ENCODE measurements at regions not wholly inside any gene's neighbourhood (a gene's known extent, or its start where the extent isn't known, plus 50 kb on each side); places are given as distances from the start of the nearest gene placed in this dataset.
"Not testable (repeated sequence)": the region's sequence is repeated elsewhere in the genome, so short reads cannot be mapped to it uniquely, and the experiment has no call there.

- no peak for DNase-seq (ENCODE audit: low spot score)
These were observed 98.7 kb upstream of the KLHL13 start for GRCh38 chrX:118215346-118215745.

- no peak for DNase-seq (ENCODE audit: low spot score)
These were observed 99.5 kb upstream of the KLHL13 start for GRCh38 chrX:118216087-118216486.

GRCh38 chrX:118216509-118216908, 99.9 kb upstream of the KLHL13 start:
- no peak for DNase-seq (ENCODE audit: low spot score)

GRCh38 chrX:118218079-118218478, 101.5 kb upstream of the KLHL13 start:
- no peak for DNase-seq (ENCODE audit: low spot score)

- no peak for DNase-seq (ENCODE audit: low spot score)
These were observed 102.3 kb upstream of the KLHL13 start for GRCh38 chrX:118218940-118219339.

GRCh38 chrX:118219866-118220265, 103.3 kb upstream of the KLHL13 start:
- no peak for DNase-seq (ENCODE audit: low spot score)

GRCh38 chrX:118220509-118220908, 103.9 kb upstream of the KLHL13 start:
- DNase-seq (ENCODE audit: low spot score), result no peak

GRCh38 chrX:118221270-118221669, 104.7 kb upstream of the KLHL13 start:
- DNase-seq (ENCODE audit: low spot score), result no peak

- no peak for DNase-seq (ENCODE audit: low spot score)
These were observed 105.1 kb upstream of the KLHL13 start for GRCh38 chrX:118221733-118222132.

GRCh38 chrX:118222421-118222820, 105.8 kb upstream of the KLHL13 start:
- no peak for DNase-seq (ENCODE audit: low spot score)

GRCh38 chrX:118225711-118226428, 109.3 kb upstream of the KLHL13 start:
- DNase-seq (ENCODE audit: low spot score), result peak; percentile 9

GRCh38 chrX:118228041-118228440, 111.4 kb upstream of the KLHL13 start:
- DNase-seq (ENCODE audit: low spot score), result peak; percentile 7

- no peak for DNase-seq (ENCODE audit: low spot score)
These were observed 111.8 kb upstream of the KLHL13 start for GRCh38 chrX:118228456-118228855.

GRCh38 chrX:118231464-118231863, 114.4 kb upstream of the WDR44 start:
- no peak for DNase-seq (ENCODE audit: low spot score)

- no peak for DNase-seq (ENCODE audit: low spot score)
These were observed 106.6 kb upstream of the WDR44 start for GRCh38 chrX:118239178-118239870.

GRCh38 chrX:118239913-118240698, 105.8 kb upstream of the WDR44 start:
- no peak for DNase-seq (ENCODE audit: low spot score)

GRCh38 chrX:118246961-118247360, 98.9 kb upstream of the WDR44 start:
- DNase-seq (ENCODE audit: low spot score), result not testable (repeated sequence)

- no peak for DNase-seq (ENCODE audit: low spot score)
These were observed 96.8 kb upstream of the WDR44 start for GRCh38 chrX:118249146-118249545.

- DNase-seq (ENCODE audit: low spot score), result no peak
These were observed 95.5 kb upstream of the WDR44 start for GRCh38 chrX:118250445-118250844.

- DNase-seq (ENCODE audit: low spot score), result peak; percentile 28
These were observed 94.6 kb upstream of the WDR44 start for GRCh38 chrX:118251271-118251670.

GRCh38 chrX:118252967-118253366, 92.9 kb upstream of the WDR44 start:
- no peak for DNase-seq (ENCODE audit: low spot score)

GRCh38 chrX:118254611-118255010, 91.3 kb upstream of the WDR44 start:
- peak; percentile 31 for DNase-seq (ENCODE audit: low spot score)

- no peak for DNase-seq (ENCODE audit: low spot score)
These were observed 90.0 kb upstream of the WDR44 start for GRCh38 chrX:118255921-118256320.

Measured in AG20443 (cell line).